K562 (cell line): ENCODE measurements at regions not wholly inside any gene's neighbourhood (a gene's known extent, or its start where the extent isn't known, plus 50 kb on each side); places are given as distances from the start of the nearest gene placed in this dataset.

Experiments used
- BRD9 ChIP-seq: fragments of 450-650 bp; IDR thresholded peaks from 2 replicates; pipeline ENCODE4 v1.6.1; 2018; ENCODE audit warnings: low read depth; ENCODE audit not compliant: partially characterized antibody
- CBFA2T2 ChIP-seq: fragments of 450-650 bp; conservative IDR thresholded peaks from 2 replicates; pipeline ENCODE4 v1.6.1; 2017; ENCODE audit warnings: mild to moderate bottlenecking
- CGGBP1 ChIP-seq: fragments of 250-450 bp; sonication (Bioruptor Pico); IDR thresholded peaks from 2 replicates; pipeline ENCODE4 v1.9.0; 2021; ENCODE audit warnings: mild to moderate bottlenecking
- CREM ChIP-seq: IDR thresholded peaks from 2 replicates; pipeline ENCODE4 v1.6.1; 2014; ENCODE audit warnings: antibody characterized with exemption, low read depth
- E2F3 ChIP-seq: fragments of 250-450 bp; sonication (Bioruptor Pico); IDR thresholded peaks from 2 replicates; pipeline ENCODE4 v1.4.0; 2020; ENCODE audit warnings: mild to moderate bottlenecking
- ELF4 ChIP-seq: fragments of 450-650 bp; formaldehyde crosslinking; IDR thresholded peaks from 2 replicates; pipeline ENCODE4 v1.4.0; 2022; ENCODE audit warnings: missing genetic modification characterization
- GTF2B ChIP-seq: IDR thresholded peaks from 2 replicates; pipeline ENCODE4 v1.6.1; 2011; ENCODE audit not compliant: insufficient read length; ENCODE audit errors: extremely low read depth
- KDM5B ChIP-seq: fragments of 200-600 bp; sonication (generic); IDR thresholded peaks from 2 replicates; pipeline ENCODE4 v1.6.1; 2012; ENCODE audit warnings: low read depth, mild to moderate bottlenecking, moderate library complexity, low read length, control low read depth, inconsistent platforms; ENCODE audit not compliant: insufficient replicate concordance
- MEF2A ChIP-seq: IDR thresholded peaks from 2 replicates; pipeline ENCODE4 v1.6.1; 2011; ENCODE audit warnings: low read depth, mild to moderate bottlenecking, low read length, moderate library complexity; ENCODE audit not compliant: control insufficient read depth
- NR2C1 ChIP-seq, 2 experiments: fragments of 450-650 bp; IDR thresholded peaks; 2 replicates each; pipeline ENCODE4 v1.6.1; 2017; ENCODE audit warnings: mild to moderate bottlenecking in 2 of 2, antibody characterized with exemption in 1 of 2, inconsistent platforms in 1 of 2, missing compliant biosample characterization in 1 of 2, missing genetic modification characterization in 1 of 2
- PATZ1 ChIP-seq: fragments of 250-450 bp; sonication (Bioruptor Pico); IDR thresholded peaks from 2 replicates; pipeline ENCODE4 v1.5.0; 2020; ENCODE audit warnings: mild to moderate bottlenecking, borderline replicate concordance
- POLR3A ChIP-seq: IDR thresholded peaks from 2 replicates; pipeline ENCODE4 v1.6.1; 2011; ENCODE audit warnings: borderline replicate concordance, mild to moderate bottlenecking, moderate library complexity; ENCODE audit not compliant: insufficient read length, insufficient read depth; ENCODE audit errors: extremely low read depth
- RBM25 ChIP-seq: fragments of 200-400 bp; formaldehyde crosslinking; IDR thresholded peaks from 2 replicates; pipeline ENCODE4 v1.6.1; 2018; ENCODE audit warnings: low read length, low read depth, moderate library complexity; ENCODE audit not compliant: severe bottlenecking
- SMAD4 ChIP-seq: fragments of 250-450 bp; sonication (Bioruptor Pico); conservative IDR thresholded peaks from 2 replicates; pipeline ENCODE4 v1.8.0; 2021; ENCODE audit warnings: inconsistent platforms, mild to moderate bottlenecking, moderate library complexity
- SRSF9 ChIP-seq: fragments of 200-400 bp; formaldehyde crosslinking; IDR thresholded peaks from 2 replicates; pipeline ENCODE4 v1.6.1; 2017; ENCODE audit warnings: low read depth, low read length, borderline replicate concordance
- TAL1 ChIP-seq: fragments of 450-650 bp; IDR thresholded peaks from 2 replicates; pipeline ENCODE4 v1.6.1; 2016; ENCODE audit warnings: mild to moderate bottlenecking
- TRIM24 ChIP-seq, 2 experiments: fragments of 450-650 bp; IDR thresholded peaks; 2 replicates each; pipeline ENCODE4 v1.6.1; 2016
- TSC22D4 ChIP-seq: fragments of 450-650 bp; IDR thresholded peaks from 2 replicates; pipeline ENCODE4 v1.6.1; 2016; ENCODE audit warnings: missing genetic modification characterization, missing biosample characterization, control low read depth
- ZBTB26 ChIP-seq: fragments of 450-650 bp; formaldehyde crosslinking; IDR thresholded peaks from 2 replicates; pipeline ENCODE4 v1.4.0; 2022; ENCODE audit warnings: missing genetic modification characterization
- ZFP30 ChIP-seq: fragments of 250-450 bp; sonication (Bioruptor Pico); IDR thresholded peaks from 2 replicates; pipeline ENCODE4 v1.8.0; 2022; ENCODE audit warnings: moderate library complexity, mild to moderate bottlenecking, inconsistent platforms, borderline replicate concordance
- ZFX ChIP-seq: sonication (generic); formaldehyde crosslinking; IDR thresholded peaks from 2 replicates; pipeline ENCODE4 v1.8.0; 2022; ENCODE audit warnings: mild to moderate bottlenecking, missing genetic modification reagents, moderate library complexity
- ZNF133 ChIP-seq: fragments of 250-450 bp; sonication (Bioruptor Pico); IDR thresholded peaks from 2 replicates; pipeline ENCODE4 v1.4.0; 2020; ENCODE audit warnings: mild to moderate bottlenecking
- ZNF512 ChIP-seq: IDR thresholded peaks from 2 replicates; pipeline ENCODE4 v1.6.1; 2016; ENCODE audit warnings: missing genetic modification characterization, missing compliant biosample characterization

- TF ChIP-seq ZBTB26 (CRISPR knock-in tag) = no peak
- TF ChIP-seq RBM25 = no peak
- no peak for TF ChIP-seq E2F3 (CRISPR knock-in tag)
- TF ChIP-seq MEF2A = no peak
- no peak for TF ChIP-seq ELF4
- TF ChIP-seq ZFP30 (CRISPR knock-in tag) = no peak
- TF ChIP-seq NR2C1 (IDR thresholded peaks at IDR 0.05) = no peak
- TF ChIP-seq NR2C1 (tag; IDR thresholded peaks at IDR 0.05) = no peak
- TF ChIP-seq GTF2B = no peak
- TF ChIP-seq ZNF133 (CRISPR knock-in tag) = no peak
- no peak for TF ChIP-seq CGGBP1 (CRISPR knock-in tag)
- TF ChIP-seq SRSF9 = no peak
- TF ChIP-seq CREM = no peak
- TF ChIP-seq TRIM24 (IDR thresholded peaks at IDR 0.05) = peak in 1 of 2 experiments; percentile 6; a peak in 1 of 4 replicates
- TF ChIP-seq KDM5B = no peak
- no peak for TF ChIP-seq TSC22D4
- 0 out of 2 replicates have a peak, but pooled peaks have one; percentile 2 for TF ChIP-seq CBFA2T2
- no peak for TF ChIP-seq POLR3A
- TF ChIP-seq SMAD4 (CRISPR knock-in tag) = peak; percentile 32; the same call in 1 of the 2 replicates
- TF ChIP-seq ZFX (CRISPR knock-in tag) = no peak
- no peak; the same call in 1 of the 2 replicates for TF ChIP-seq TAL1
- TF ChIP-seq ZNF512 = peak; percentile 40; the same call in 1 of the 2 replicates
- no peak for TF ChIP-seq BRD9
- peak; percentile 55; the same call in 1 of the 2 replicates for TF ChIP-seq PATZ1
Measured at GRCh38 chr4:55730280-55730931, 89.2 kb upstream of the EXOC1L start (continued).
